ENCODE measurements at regions not wholly inside any gene's neighbourhood (a gene's known extent, or its start where the extent isn't known, plus 50 kb on each side); places are given as distances from the start of the nearest gene placed in this dataset.
"Not testable (repeated sequence)": the region's sequence is repeated elsewhere in the genome, so short reads cannot be mapped to it uniquely, and the experiment has no call there.

GRCh38 chr5:8825139-8825757, 720.6 kb downstream of the SEMA5A start:
- DNase-seq (ENCODE audit: low spot score in 2 of 2) (no peak), FAIRE-seq (no peak)

- FAIRE-seq, result no peak
- no peak for DNase-seq (ENCODE audit: low spot score in 2 of 2)
Observed at GRCh38 chr5:8826508-8826907, 719.4 kb downstream of the SEMA5A start.

- FAIRE-seq, result no peak
Observed at GRCh38 chr5:8827696-8828095, 718.2 kb downstream of the SEMA5A start.

GRCh38 chr5:8828596-8829322, 717.1 kb downstream of the SEMA5A start:
- FAIRE-seq (no peak), DNase-seq (ENCODE audit: low spot score in 2 of 2) (no peak)

More at GRCh38 chr5:8827696-8828095, 718.2 kb downstream of the SEMA5A start:
- DNase-seq (ENCODE audit: low spot score in 2 of 2), result no peak

- DNase-seq (ENCODE audit: low spot score in 2 of 2) (no peak), FAIRE-seq (no peak)
Observed at GRCh38 chr5:8829323-8830029, 716.4 kb downstream of the SEMA5A start.

GRCh38 chr5:8831251-8831650, 714.6 kb downstream of the SEMA5A start:
- DNase-seq (ENCODE audit: low spot score in 2 of 2), result no peak
- FAIRE-seq, result no peak

- DNase-seq (ENCODE audit: low spot score in 2 of 2) (no peak), FAIRE-seq (no peak)
Observed at GRCh38 chr5:8831854-8832253, 714.0 kb downstream of the SEMA5A start.

GRCh38 chr5:8839361-8840055, 706.4 kb downstream of the SEMA5A start:
- no peak for FAIRE-seq
- peak; percentile 30 to 51 for DNase-seq (ENCODE audit: low spot score in 2 of 2)

GRCh38 chr5:8840237-8840636, 705.6 kb downstream of the SEMA5A start:
- FAIRE-seq, result no peak

GRCh38 chr5:8840746-8841145, 705.1 kb downstream of the SEMA5A start:
- not testable (repeated sequence) for FAIRE-seq; DNase-seq (ENCODE audit: low spot score in 2 of 2)

More at GRCh38 chr5:8840237-8840636, 705.6 kb downstream of the SEMA5A start:
- no peak for DNase-seq (ENCODE audit: low spot score in 2 of 2)

- FAIRE-seq (no peak), DNase-seq (ENCODE audit: low spot score in 2 of 2) (peak; percentile 20 to 52)
Observed at GRCh38 chr5:8842971-8843551, 702.8 kb downstream of the SEMA5A start.

GRCh38 chr5:8843771-8844170, 702.1 kb downstream of the SEMA5A start:
- DNase-seq (ENCODE audit: low spot score in 2 of 2) (no peak), FAIRE-seq (no peak)

GRCh38 chr5:8844206-8844605, 701.7 kb downstream of the SEMA5A start:
- FAIRE-seq (no peak), DNase-seq (ENCODE audit: low spot score in 2 of 2) (no peak)

GRCh38 chr5:8844847-8845246, 701.0 kb downstream of the SEMA5A start:
- no peak for DNase-seq (ENCODE audit: low spot score in 2 of 2)
- FAIRE-seq, result no peak

- DNase-seq (ENCODE audit: low spot score in 2 of 2), result no peak
Observed at GRCh38 chr5:8845296-8845695, 700.6 kb downstream of the SEMA5A start.

GRCh38 chr5:8848366-8848765, 697.5 kb downstream of the SEMA5A start:
- no peak for FAIRE-seq
- DNase-seq (ENCODE audit: low spot score in 2 of 2), result no peak

More at GRCh38 chr5:8845296-8845695, 700.6 kb downstream of the SEMA5A start:
- FAIRE-seq, result no peak

GRCh38 chr5:8848997-8849594, 696.8 kb downstream of the SEMA5A start:
- FAIRE-seq, result no peak
- DNase-seq (ENCODE audit: low spot score in 2 of 2), result no peak

- FAIRE-seq (no peak), DNase-seq (ENCODE audit: low spot score in 2 of 2) (no peak)
Observed at GRCh38 chr5:8851101-8851500, 694.8 kb downstream of the SEMA5A start.

GRCh38 chr5:8857051-8857450, 688.8 kb downstream of the SEMA5A start:
- DNase-seq (ENCODE audit: low spot score in 2 of 2), result no peak
- FAIRE-seq, result no peak

- DNase-seq (ENCODE audit: low spot score in 2 of 2) (no peak), FAIRE-seq (no peak)
Observed at GRCh38 chr5:8861764-8862163, 684.1 kb downstream of the SEMA5A start.
